ENCODE measurements at regions not wholly inside any gene's neighbourhood (a gene's known extent, or its start where the extent isn't known, plus 50 kb on each side); places are given as distances from the start of the nearest gene placed in this dataset.

- ChIA-PET RAD21 (ENCODE audit: low non-redundant PET in 1 of 2, low total read pairs in 2 of 2, uncharacterized antibody in 2 of 2, unreplicated experiment in 2 of 2) (no interaction called here), CTCF (no interaction called here), POLR2A (no interaction called here)
- no TSS peak for BruUV-seq (replicated peaks)
- Histone ChIP-seq H4K20me1 (ENCODE audit: insufficient read depth) (no peaks in the 10 kb centered on the region), H3K4me1 (ENCODE audit: control insufficient read depth in 1 of 2, insufficient read depth in 2 of 2, low read length in 2 of 2) (no peaks in the 10 kb centered on the region), H2AFZ (ENCODE audit: low read depth, low read length, poor library complexity, severe bottlenecking) (no peak overlapping the region), H3K9me3 (ENCODE audit: control insufficient read depth in 1 of 2, insufficient read depth in 1 of 2, low read depth in 1 of 2, low read length in 2 of 2) (no peaks in the 10 kb centered on the region), H3K27me3 (ENCODE audit: insufficient read depth, low read length) (no peaks in the 10 kb centered on the region), H3K9me2 (ENCODE audit: insufficient read depth) (no peaks in the 10 kb centered on the region), H3K27ac (ENCODE audit: low read depth, low read length) (no peak overlapping the region), H3K79me2 (ENCODE audit: insufficient read depth, low read length) (no peaks in the 10 kb centered on the region), H3K36me3 (ENCODE audit: control insufficient read depth in 1 of 2, insufficient read depth in 2 of 2, low read length in 2 of 2) (no peaks in the 10 kb centered on the region), H3K4me2 (ENCODE audit: low read length) (no peak overlapping the region), H3K4me3 (replicated peaks in 1 of 2; ENCODE audit: low read depth in 1 of 2, low read length in 2 of 2) (no peak overlapping the region), H3K9ac (ENCODE audit: low read length) (no peak overlapping the region)
- intact Hi-C loops (cut with micrococcal nuclease) = no loop called here
- ATAC-seq (no peak), DNase-seq (ENCODE audit: low read depth, low spot score) (no peak)
- no peak for TF ChIP-seq FOSL1 (IDR thresholded peaks at IDR 0.05; ENCODE audit: low read depth)
- TF ChIP-seq JUND (IDR thresholded peaks at IDR 0.05) = no peak
- TF ChIP-seq EGR1 (IDR thresholded peaks at IDR 0.05; ENCODE audit: low read depth) = no peak
- no peak for TF ChIP-seq TCF7L2 (IDR thresholded peaks at IDR 0.05; ENCODE audit: borderline replicate concordance, extremely low read depth, insufficient read depth, insufficient read length)
- TF ChIP-seq ATF3 (IDR thresholded peaks at IDR 0.05) = no peak
- no peak for TF ChIP-seq CBX3 (IDR thresholded peaks at IDR 0.05; ENCODE audit: low read depth)
- TF ChIP-seq POLR2A (IDR thresholded peaks at IDR 0.05; ENCODE audit: borderline replicate concordance, extremely low read depth, insufficient read depth, insufficient read length) = no peak
- no peak for TF ChIP-seq YY1 (IDR thresholded peaks at IDR 0.05; ENCODE audit: extremely low read depth, insufficient replicate concordance, low read depth, low read length)
- no peak for TF ChIP-seq SIN3A (IDR thresholded peaks at IDR 0.05; ENCODE audit: low read depth)
- no peak for TF ChIP-seq REST (IDR thresholded peaks at IDR 0.05; ENCODE audit: low read depth)
- TF ChIP-seq ZFX (IDR thresholded peaks at IDR 0.05) = no peak
- TF ChIP-seq RAD21 (IDR thresholded peaks at IDR 0.05; ENCODE audit: low read depth) = no peak
- no peak for TF ChIP-seq ZBTB33 (IDR thresholded peaks at IDR 0.05; ENCODE audit: extremely low read depth, insufficient replicate concordance, low read length)
These were observed 91.0 kb downstream of the OR13H1 start for GRCh38 chrX:131634900-131635299.
